ENCODE measurements at regions not wholly inside any gene's neighbourhood (a gene's known extent, or its start where the extent isn't known, plus 50 kb on each side); places are given as distances from the start of the nearest gene placed in this dataset.

DNA sequence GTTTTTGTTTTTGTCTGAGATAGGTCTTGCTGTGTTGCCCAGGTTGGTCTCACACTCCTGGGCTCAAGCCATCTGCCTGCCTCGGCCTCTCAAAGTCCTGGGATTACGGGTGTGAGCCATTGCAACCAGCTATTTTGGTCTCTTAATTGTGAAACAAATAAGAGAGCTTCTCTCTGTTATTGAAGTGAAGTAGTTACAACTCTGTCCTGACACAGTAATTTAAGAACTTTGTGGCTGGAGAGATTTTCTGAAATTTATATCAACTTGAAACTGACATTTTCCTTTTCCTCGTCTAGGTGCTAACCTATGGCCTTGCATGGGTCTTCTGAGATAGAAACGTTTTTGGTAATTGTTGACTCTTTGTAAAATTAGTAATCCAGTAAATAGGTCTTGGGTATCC, 122.1 kb upstream of the DOK5 start:
- Mint-ChIP-seq H3K36me3 (ENCODE audit: low read depth) (peaks cover 3% of the 10 kb centered on the region), H3K27ac (peak overlapping the region; percentile 59), H3K4me3 (no peak overlapping the region), H3K4me1 (ENCODE audit: low read depth) (peaks cover 29% of the 10 kb centered on the region), H3K27me3 (ENCODE audit: insufficient read depth) (no peaks in the 10 kb centered on the region), H3K9me3 (peaks cover 8% of the 10 kb centered on the region)
- DNase-seq (ENCODE audit: low spot score) = no peak
- intact Hi-C loops (cut with micrococcal nuclease) = loop anchor here (1.0 to 5.0 kb wide), 6 partner anchors 8 to 146 kb away; partner anchors contain the start of gene PFDN4

DNA sequence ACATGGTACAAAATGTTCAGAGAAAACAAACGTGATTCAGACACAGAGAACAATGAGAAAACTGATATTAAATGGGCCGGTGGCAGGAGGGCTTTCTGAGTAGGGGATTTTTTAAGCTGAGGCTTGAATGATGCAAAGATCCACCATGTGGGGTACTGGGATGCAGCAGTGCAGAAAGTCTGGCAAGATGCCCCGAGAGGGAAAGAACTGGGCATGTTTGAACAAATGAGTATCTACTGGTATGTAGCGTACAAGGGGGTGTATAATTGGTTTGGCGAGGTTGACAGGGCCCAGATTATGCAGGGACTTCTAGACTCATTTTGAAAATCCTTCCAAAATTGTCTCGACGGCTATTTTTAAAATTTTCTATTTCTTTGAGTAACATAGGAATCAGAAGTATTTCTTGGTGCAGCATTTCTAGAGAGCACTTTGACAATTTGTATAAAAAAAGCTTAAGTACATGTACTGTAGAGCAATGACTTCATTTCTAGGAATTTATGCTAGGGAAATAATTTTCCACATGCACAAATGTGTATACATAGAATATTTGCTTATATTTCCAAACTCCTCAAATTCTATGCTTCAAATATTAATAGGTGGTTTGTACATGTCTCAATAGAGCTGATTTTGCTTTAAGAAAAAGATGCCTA, 119.6 kb upstream of the DOK5 start:
- intact Hi-C loops (cut with micrococcal nuclease) = no loop called here

DNA sequence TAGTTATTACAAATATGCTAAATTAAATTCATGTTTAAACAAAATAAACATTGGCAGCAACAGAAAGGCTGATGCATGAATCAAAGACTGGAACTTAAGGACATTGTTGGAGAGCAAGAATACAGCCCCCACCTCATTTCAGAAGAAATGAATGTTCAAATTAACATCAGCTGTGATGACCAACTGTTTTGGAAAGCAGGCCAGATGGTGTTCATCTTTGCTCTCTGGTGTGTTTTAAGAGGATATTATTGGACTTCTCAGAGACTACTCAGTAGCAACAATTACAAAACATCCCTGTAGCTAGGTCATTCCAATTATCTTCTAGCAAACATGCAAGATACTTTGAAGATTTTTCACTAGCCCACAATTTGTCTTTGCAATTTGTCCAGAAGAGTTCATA, 118.6 kb upstream of the DOK5 start:
- Mint-ChIP-seq H3K27me3 (ENCODE audit: insufficient read depth) (no peaks in the 10 kb centered on the region), H3K36me3 (ENCODE audit: low read depth) (no peaks in the 10 kb centered on the region), H3K27ac (no peak overlapping the region), H3K4me3 (no peak overlapping the region), H3K4me1 (ENCODE audit: low read depth) (peaks cover 18% of the 10 kb centered on the region), H3K9me3 (peaks cover 4% of the 10 kb centered on the region)
- intact Hi-C loops (cut with micrococcal nuclease) = no loop called here
- no peak for DNase-seq (ENCODE audit: low spot score)

More for the DNA sequence above, 119.6 kb upstream of the DOK5 start:
- Mint-ChIP-seq H3K4me1 (ENCODE audit: low read depth) (peaks cover 23% of the 10 kb centered on the region), H3K27ac (no peak overlapping the region), H3K4me3 (no peak overlapping the region), H3K27me3 (ENCODE audit: insufficient read depth) (no peaks in the 10 kb centered on the region), H3K36me3 (ENCODE audit: low read depth) (no peaks in the 10 kb centered on the region), H3K9me3 (peaks cover 4% of the 10 kb centered on the region)
- DNase-seq (ENCODE audit: low spot score) = no peak

DNA sequence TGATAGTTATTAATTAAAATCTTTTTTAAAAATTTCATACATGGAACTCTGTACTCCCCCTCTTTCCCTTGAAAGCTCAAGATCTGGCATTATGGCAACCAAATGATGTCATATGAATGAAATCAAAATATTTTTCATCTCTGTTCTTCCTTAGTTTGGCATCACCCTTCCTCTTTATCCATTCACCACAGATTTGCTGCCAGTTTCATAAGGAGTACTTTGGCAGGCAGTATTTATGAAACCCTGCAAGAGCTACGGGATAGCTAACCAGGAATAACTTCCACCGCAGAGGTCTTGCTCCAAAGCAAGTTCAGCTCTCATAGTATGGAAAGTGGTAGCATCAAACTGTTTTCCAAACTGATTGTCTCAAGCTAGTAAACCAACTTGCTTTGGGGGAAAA, 113.9 kb upstream of the DOK5 start:
- H3K36me3 Mint-ChIP-seq (ENCODE audit: low read depth) = no peaks in the 10 kb centered on the region
- H3K27me3 Mint-ChIP-seq (ENCODE audit: insufficient read depth) = no peaks in the 10 kb centered on the region
- peaks cover 10% of the 10 kb centered on the region for H3K4me1 Mint-ChIP-seq (ENCODE audit: low read depth)
- intact Hi-C loops (cut with micrococcal nuclease) = no loop called here
- no peak overlapping the region for H3K4me3 Mint-ChIP-seq
- H3K27ac Mint-ChIP-seq = no peak overlapping the region
- no peaks in the 10 kb centered on the region for H3K9me3 Mint-ChIP-seq
- DNase-seq (ENCODE audit: low spot score) = no peak

DNA sequence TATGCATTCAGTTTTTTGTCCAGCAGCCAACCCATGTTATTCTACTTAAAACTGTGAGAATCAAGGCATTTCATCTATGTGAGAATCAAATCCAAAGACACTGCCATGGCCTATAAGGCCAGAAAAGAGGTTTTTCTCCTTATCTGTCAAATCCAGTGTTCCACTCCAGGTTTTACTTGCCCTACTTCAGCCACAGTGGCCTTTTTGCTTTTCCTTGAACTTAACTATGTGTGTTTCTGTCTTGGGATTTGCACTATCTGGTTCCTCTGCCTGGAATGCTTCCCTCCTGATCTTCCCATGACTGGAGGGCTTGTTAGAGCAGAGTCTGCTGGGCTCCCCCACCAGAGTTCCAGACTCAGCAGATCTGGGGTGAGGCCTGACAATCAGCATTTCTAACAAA, 113.1 kb upstream of the DOK5 start:
- no peak for DNase-seq (ENCODE audit: low spot score)
- Mint-ChIP-seq H3K4me3 (no peak overlapping the region), H3K36me3 (ENCODE audit: low read depth) (no peaks in the 10 kb centered on the region), H3K4me1 (ENCODE audit: low read depth) (peaks cover 10% of the 10 kb centered on the region), H3K27ac (no peak overlapping the region), H3K27me3 (ENCODE audit: insufficient read depth) (no peaks in the 10 kb centered on the region), H3K9me3 (no peaks in the 10 kb centered on the region)
- intact Hi-C loops (cut with micrococcal nuclease) = no loop called here

DNA sequence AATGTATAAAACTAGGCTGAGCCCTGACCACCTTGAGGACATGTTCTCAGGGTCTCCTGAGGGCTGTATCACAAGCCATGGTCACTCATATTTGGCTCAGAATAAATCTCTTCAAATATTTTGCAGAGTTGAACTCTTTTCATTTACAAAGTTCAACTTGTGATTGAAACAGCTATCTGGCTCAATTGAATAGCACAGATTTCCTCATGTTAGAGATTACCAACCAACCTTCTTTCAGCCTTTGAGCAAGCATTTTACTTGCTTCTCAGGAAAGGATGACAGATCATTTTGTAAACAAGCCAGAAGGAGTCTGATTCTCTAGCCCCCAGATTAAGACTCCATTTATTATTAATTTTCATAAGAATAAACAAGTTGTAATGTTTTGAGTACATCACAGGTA, 111.0 kb upstream of the DOK5 start:
- Mint-ChIP-seq H3K27ac (no peak overlapping the region), H3K27me3 (ENCODE audit: insufficient read depth) (no peaks in the 10 kb centered on the region), H3K4me1 (ENCODE audit: low read depth) (peaks cover 10% of the 10 kb centered on the region), H3K4me3 (no peak overlapping the region), H3K36me3 (ENCODE audit: low read depth) (no peaks in the 10 kb centered on the region), H3K9me3 (peaks cover 3% of the 10 kb centered on the region)
- intact Hi-C loops (cut with micrococcal nuclease) = no loop called here
- DNase-seq (ENCODE audit: low spot score) = no peak

DNA sequence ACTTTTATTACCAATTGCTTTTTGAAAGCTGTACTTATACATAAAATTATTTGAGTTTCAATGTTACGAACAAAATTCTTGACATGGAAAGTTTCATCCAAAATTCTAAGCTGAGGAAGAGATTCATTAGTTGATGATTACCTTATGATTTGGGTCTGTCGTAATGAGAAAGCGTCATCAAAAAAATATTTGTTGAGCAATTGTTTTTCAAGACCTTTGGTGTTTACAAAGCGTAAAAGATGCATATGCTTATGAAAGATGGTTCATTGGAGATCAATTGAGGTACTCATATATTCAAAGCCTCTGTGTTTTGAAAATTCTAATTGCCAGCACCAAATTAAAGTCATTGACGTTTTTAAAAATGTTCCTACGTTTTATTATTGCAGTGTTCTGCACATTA, 110.5 kb upstream of the DOK5 start:
- H3K36me3 Mint-ChIP-seq (ENCODE audit: low read depth) = no peaks in the 10 kb centered on the region

DNA sequence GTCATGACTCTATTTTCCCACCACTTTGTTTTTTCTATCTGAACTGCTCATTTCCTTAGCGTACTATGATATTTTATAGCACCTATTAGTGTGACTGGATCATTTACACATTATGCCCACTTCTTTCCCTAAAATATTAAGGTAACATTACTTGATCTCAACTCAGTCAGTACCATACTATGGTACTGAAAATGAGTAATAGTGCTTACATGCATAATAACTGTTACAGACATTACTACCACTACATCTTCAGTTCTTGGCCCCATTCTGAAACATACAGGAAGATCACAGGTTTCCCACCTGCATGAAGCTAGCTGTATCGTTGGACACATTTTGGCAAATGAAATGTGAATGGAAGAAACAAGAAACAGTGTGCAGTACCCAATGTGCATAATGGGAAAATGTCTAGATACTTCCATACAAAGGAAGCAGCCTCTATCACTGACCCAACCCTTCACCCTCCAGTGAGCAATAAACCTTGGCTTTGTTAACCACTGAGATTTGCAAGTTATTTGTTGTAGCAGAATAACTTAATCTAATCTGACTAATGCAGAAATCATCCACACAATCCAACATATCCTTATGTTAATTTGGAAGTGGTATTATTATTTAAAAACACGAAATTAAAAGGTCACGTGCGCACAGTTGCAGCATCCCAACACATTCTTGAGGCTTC, 108.6 kb upstream of the DOK5 start:
- Mint-ChIP-seq H3K4me3 (no peak overlapping the region), H3K9me3 (peaks cover 3% of the 10 kb centered on the region), H3K27me3 (ENCODE audit: insufficient read depth) (no peaks in the 10 kb centered on the region), H3K36me3 (ENCODE audit: low read depth) (peaks cover 2% of the 10 kb centered on the region), H3K27ac (no peak overlapping the region), H3K4me1 (ENCODE audit: low read depth) (peaks cover 10% of the 10 kb centered on the region)
- intact Hi-C loops (cut with micrococcal nuclease) = no loop called here
- DNase-seq (ENCODE audit: low spot score) = no peak

More for the DNA sequence above, 110.5 kb upstream of the DOK5 start:
- DNase-seq (ENCODE audit: low spot score) = no peak
- Mint-ChIP-seq H3K4me3 (no peak overlapping the region), H3K4me1 (ENCODE audit: low read depth) (peaks cover 10% of the 10 kb centered on the region), H3K27ac (no peak overlapping the region), H3K9me3 (peaks cover 3% of the 10 kb centered on the region), H3K27me3 (ENCODE audit: insufficient read depth) (no peaks in the 10 kb centered on the region)
- intact Hi-C loops (cut with micrococcal nuclease) = loop anchor here (1.0 kb wide), 3 partner anchors 12 to 80 kb away; no protein-coding TSS in a partner anchor

DNA sequence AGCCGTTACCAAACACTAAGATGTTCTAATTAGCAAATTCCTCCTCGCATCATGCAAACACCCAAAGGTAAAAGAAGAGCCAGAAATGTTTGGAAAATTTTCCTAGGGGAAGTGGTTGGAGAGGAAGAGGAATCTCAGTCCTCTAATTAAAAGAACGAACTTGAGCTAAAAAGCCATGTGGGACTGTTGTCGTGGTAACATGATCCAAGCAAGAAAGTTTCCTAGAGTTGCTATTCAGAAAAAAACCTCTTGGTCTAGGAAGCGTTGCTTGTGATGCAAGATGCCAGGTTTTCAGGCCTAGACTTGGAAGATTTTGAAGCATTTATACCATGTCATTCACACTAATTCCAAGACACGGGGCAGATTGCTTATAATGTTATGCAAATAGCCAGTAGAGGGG, 106.8 kb upstream of the DOK5 start:
- Mint-ChIP-seq H3K36me3 (ENCODE audit: low read depth) (peaks cover 2% of the 10 kb centered on the region), H3K4me1 (ENCODE audit: low read depth) (peaks cover 10% of the 10 kb centered on the region), H3K4me3 (no peak overlapping the region), H3K9me3 (peaks cover 8% of the 10 kb centered on the region), H3K27me3 (ENCODE audit: insufficient read depth) (no peaks in the 10 kb centered on the region), H3K27ac (no peak overlapping the region)
- intact Hi-C loops (cut with micrococcal nuclease) = no loop called here
- no peak for DNase-seq (ENCODE audit: low spot score)

DNA sequence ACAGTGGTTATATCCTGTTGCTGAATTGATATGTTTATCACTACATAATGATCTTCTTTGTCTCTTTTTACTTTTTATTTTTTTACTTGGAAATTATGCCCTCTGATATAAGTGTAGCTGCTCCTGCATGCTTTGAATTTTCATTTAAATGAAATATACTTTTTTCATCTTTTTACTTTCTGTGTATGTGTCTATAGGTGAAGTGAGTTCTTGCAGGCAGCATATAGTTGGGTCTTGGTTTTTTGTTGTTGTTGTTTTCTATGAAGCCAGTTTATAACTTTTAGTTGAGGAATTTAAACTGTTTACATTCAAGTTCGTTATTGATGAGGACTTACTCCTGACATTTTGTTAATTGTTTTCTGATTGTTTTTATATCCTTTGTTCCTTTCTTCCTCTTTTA, 103.1 kb upstream of the DOK5 start:
- Mint-ChIP-seq H3K4me3 (no peak overlapping the region), H3K27ac (no peak overlapping the region), H3K27me3 (ENCODE audit: insufficient read depth) (no peaks in the 10 kb centered on the region), H3K36me3 (ENCODE audit: low read depth) (peaks cover 2% of the 10 kb centered on the region), H3K4me1 (ENCODE audit: low read depth) (no peaks in the 10 kb centered on the region), H3K9me3 (peaks cover 12% of the 10 kb centered on the region)
- intact Hi-C loops (cut with micrococcal nuclease) = no loop called here
- DNase-seq (ENCODE audit: low spot score) = no peak

DNA sequence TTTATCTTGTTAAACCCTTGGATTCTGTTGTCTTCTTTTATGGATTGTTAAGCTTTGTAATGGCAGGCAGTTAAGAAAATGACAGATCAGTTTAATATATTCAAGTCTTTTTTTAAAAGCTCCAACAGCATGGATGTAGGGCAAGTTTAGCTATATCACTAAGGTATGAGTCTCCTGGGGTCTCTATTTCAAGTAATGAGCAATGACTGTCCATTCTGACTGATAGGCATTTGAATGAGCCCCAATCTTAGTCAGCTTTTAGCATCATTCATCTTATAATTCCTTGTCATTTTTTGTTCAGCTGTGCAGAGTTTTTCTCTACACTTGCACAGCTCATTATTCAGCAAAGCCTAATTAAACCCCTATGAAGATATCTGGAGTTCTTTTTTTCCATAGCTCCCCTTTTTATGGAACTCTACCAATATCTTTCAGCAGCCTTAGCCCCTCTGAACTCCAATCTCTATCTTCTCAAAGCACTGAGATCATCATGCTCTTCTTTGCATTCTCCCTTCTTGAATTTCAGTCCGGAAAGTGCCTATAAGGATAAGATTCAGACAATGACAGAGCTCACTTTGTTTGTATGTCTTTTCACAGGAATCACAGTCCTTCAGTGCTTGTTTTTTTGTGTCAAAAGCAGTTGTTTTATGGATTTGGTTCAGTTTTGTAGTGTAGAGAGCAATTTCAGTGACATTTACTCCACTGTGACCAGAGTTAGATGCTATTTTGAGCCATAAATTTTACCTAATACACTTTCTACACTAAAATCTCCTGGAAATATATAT, 97.2 kb upstream of the DOK5 start:
- DNase-seq (ENCODE audit: low spot score) = no peak
- H3K4me3 Mint-ChIP-seq = no peak overlapping the region
- no peaks in the 10 kb centered on the region for H3K4me1 Mint-ChIP-seq (ENCODE audit: low read depth)
- intact Hi-C loops (cut with micrococcal nuclease) = no loop called here
- no peaks in the 10 kb centered on the region for H3K36me3 Mint-ChIP-seq (ENCODE audit: low read depth)
- H3K9me3 Mint-ChIP-seq = peaks cover 8% of the 10 kb centered on the region
- H3K27ac Mint-ChIP-seq = no peak overlapping the region
- no peaks in the 10 kb centered on the region for H3K27me3 Mint-ChIP-seq (ENCODE audit: insufficient read depth)

DNA sequence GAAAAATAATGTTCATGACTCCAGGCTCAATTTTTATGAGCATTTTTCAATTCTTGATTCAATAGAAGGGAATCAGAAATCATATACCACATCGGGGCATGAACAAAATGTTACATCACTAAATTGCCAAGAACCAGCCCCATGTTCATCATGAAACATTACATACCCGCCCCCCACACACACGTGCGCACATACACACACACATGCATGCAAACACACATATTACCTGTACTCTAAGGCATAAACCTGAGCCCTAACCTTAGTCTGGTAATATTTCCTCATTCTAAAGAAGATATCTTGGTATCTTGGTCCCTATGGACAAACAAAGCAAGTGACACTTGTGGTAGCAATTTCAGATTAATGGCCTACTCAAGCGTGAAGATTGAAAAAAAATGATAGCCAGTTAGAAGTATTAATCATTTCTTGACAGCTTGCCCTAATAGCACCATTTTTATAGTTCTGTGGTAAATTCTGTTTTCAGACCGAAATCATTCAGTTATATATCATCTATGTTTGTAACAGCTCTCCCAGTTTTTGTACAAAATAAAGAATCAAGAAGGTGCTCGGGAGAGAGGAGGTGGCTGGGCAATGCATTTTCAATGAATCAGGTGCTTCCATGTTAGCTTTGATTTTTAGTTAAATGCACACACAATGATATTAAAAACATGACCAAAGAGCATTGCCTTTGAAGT, 95.4 kb upstream of the DOK5 start:
- no peak for DNase-seq (ENCODE audit: low spot score)
- H3K27me3 Mint-ChIP-seq (ENCODE audit: insufficient read depth) = no peaks in the 10 kb centered on the region
- H3K4me3 Mint-ChIP-seq = no peak overlapping the region
- peaks cover 4% of the 10 kb centered on the region for H3K9me3 Mint-ChIP-seq
- no peaks in the 10 kb centered on the region for H3K36me3 Mint-ChIP-seq (ENCODE audit: low read depth)
- intact Hi-C loops (cut with micrococcal nuclease) = no loop called here
- H3K4me1 Mint-ChIP-seq (ENCODE audit: low read depth) = no peaks in the 10 kb centered on the region
- H3K27ac Mint-ChIP-seq = no peak overlapping the region

DNA sequence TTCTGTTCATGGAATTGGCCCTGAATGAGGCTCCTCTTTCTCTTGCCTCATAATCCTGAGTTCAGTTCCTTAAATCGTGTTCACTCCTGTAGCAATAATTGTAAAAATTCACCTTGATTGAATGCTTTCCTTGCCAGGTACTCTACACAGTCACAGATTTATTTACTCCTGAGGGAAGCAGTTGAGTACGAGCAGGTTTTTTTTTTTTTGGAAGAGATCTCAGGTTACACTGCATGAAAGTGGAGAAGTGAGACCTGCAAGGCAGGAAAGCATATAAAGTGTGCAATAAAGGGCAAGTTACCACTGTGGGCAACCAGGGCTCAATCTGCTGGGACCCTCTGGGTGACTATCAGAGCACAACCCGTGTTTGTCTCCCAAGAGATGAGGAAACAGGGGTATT, 93.0 kb upstream of the DOK5 start:
- DNase-seq (ENCODE audit: low spot score) = no peak
- H3K9me3 Mint-ChIP-seq = peaks cover 4% of the 10 kb centered on the region
- no peaks in the 10 kb centered on the region for H3K27me3 Mint-ChIP-seq (ENCODE audit: insufficient read depth)
- no peak overlapping the region for H3K4me3 Mint-ChIP-seq
- no peaks in the 10 kb centered on the region for H3K36me3 Mint-ChIP-seq (ENCODE audit: low read depth)
- no peak overlapping the region for H3K27ac Mint-ChIP-seq
- intact Hi-C loops (cut with micrococcal nuclease) = no loop called here
- H3K4me1 Mint-ChIP-seq (ENCODE audit: low read depth) = no peaks in the 10 kb centered on the region

Data from activated T-helper 1 cell treated with anti-CD3 and anti-CD28 coated beads, Interleukin-12 subunit alpha, Interleukin-12 subunit beta, Interleukin-2, Interleukin-4 antibody, amounts not matched to agents 30 ng/mL and 10 ng/mL and 1 ng/mL, durations not matched to agents 14 hours and 24 hours and 36 hours (primary cell).